B cell (primary cell): ENCODE measurements at regions not wholly inside any gene's neighbourhood (a gene's known extent, or its start where the extent isn't known, plus 50 kb on each side); places are given as distances from the start of the nearest gene placed in this dataset.

Source experiments
- ATAC-seq: fragments of 200-7000 bp; cut with Tn5 transposase; one replicate; pipeline ENCODE4 v1.10.0; 2021; ENCODE audit warnings: low read depth, mild to moderate bottlenecking, moderate number of reproducible peaks, moderate library complexity
- CTCF ChIA-PET: fragments of 350-600 bp; sonication (Branson Sonifier 250); formaldehyde crosslinking; loops from one replicate; lab custom pipeline; 2021; ENCODE audit warnings: antibody characterized with exemption, inconsistent platforms; lab: Charles Lee
- POLR2A ChIA-PET: fragments of 350-600 bp; sonication (Branson Sonifier 250); formaldehyde crosslinking; loops from one replicate; lab custom pipeline; 2021; ENCODE audit warnings: antibody characterized with exemption; lab: Charles Lee
- DNase-seq: peaks from one replicate; pipeline ENCODE4 v3.0.0; 2013
- H2AFZ ChIP-seq: 2 replicates; pipeline ENCODE4 v1.6.1; 2012; ENCODE audit warnings: mild to moderate bottlenecking, low read depth, low read length; ENCODE audit not compliant: insufficient read depth, poor library complexity, severe bottlenecking
- H3K27ac ChIP-seq, 2 donors: 1 replicate in 1 of 2; 2 replicates in 1 of 2; pipeline ENCODE4 v1.5.1; 2012 to 2013; ENCODE audit warnings: low read length in 2 of 2, mild to moderate bottlenecking in 2 of 2, moderate library complexity in 1 of 2
- H3K27me3 ChIP-seq, 4 experiments: fragments of 200-600 bp in 1 of 4; sonication (generic) in 1 of 4; replicated peaks in 1 of 4; 1 replicate in 2 of 4; 2 replicates in 2 of 4; pipeline versions ENCODE4 v1.6.1 to v1.7.0; 2013 to 2016; ENCODE audit warnings: low read length in 3 of 4, mild to moderate bottlenecking in 2 of 4, mixed read lengths in 1 of 4, moderate library complexity in 1 of 4; ENCODE audit not compliant: insufficient read depth in 4 of 4, control insufficient read depth in 3 of 4; ENCODE audit errors: control extremely low read depth in 1 of 4
- H3K36me3 ChIP-seq, 2 experiments: replicated peaks in 1 of 2; 1 replicate in 1 of 2; 2 replicates in 1 of 2; pipeline versions ENCODE4 v1.6.1 to v1.7.1; 2013; ENCODE audit warnings: low read length in 1 of 2; ENCODE audit not compliant: insufficient read depth in 2 of 2, control insufficient read depth in 1 of 2; ENCODE audit errors: control extremely low read depth in 1 of 2, extremely low read depth in 1 of 2
- H3K4me1 ChIP-seq, 2 donors: fragments of 200-600 bp in 1 of 2; sonication (generic) in 1 of 2; 1 replicate in 1 of 2; 2 replicates in 1 of 2; pipeline versions ENCODE4 v1.5.1 to v1.6.1; 2013 to 2017; ENCODE audit warnings: low read length in 2 of 2; ENCODE audit not compliant: control insufficient read depth in 2 of 2, insufficient read depth in 2 of 2
- H3K4me2 ChIP-seq: replicated peaks from 2 replicates; pipeline ENCODE3; 2012; ENCODE audit warnings: mild to moderate bottlenecking, low read depth, low read length; ENCODE audit not compliant: poor library complexity, severe bottlenecking
- H3K4me3 ChIP-seq, 5 experiments: fragments of 200-600 bp in 1 of 5; sonication (generic) in 1 of 5; 1 replicate in 3 of 5; 2 replicates in 2 of 5; pipeline versions ENCODE4 v1.5.1 to v1.7.0; 2011 to 2016; ENCODE audit warnings: low read length in 4 of 5, mild to moderate bottlenecking in 4 of 5, low read depth in 2 of 5, control low read depth in 1 of 5, moderate library complexity in 1 of 5; ENCODE audit not compliant: insufficient read depth in 1 of 5; ENCODE audit errors: control extremely low read depth in 1 of 5, extremely low read depth in 1 of 5
- H3K79me2 ChIP-seq: fragments of 200-600 bp; sonication (generic); one replicate; pipeline ENCODE4 v1.6.0; 2016; ENCODE audit warnings: low read length; ENCODE audit not compliant: control insufficient read depth, insufficient read depth
- H3K9ac ChIP-seq: fragments of 200-600 bp; sonication (generic); 2 replicates; pipeline ENCODE4 v1.6.1; 2017; ENCODE audit warnings: mild to moderate bottlenecking, low read length, moderate library complexity
- H3K9me3 ChIP-seq, 3 donors: one replicate each; pipeline versions ENCODE4 v1.6.1 to v1.7.1; 2013; ENCODE audit warnings: low read length in 2 of 3; ENCODE audit not compliant: control insufficient read depth in 2 of 3, insufficient read depth in 1 of 3; ENCODE audit errors: control extremely low read depth in 1 of 3
- H4K20me1 ChIP-seq: 2 replicates; pipeline ENCODE4 v1.6.0; 2012; ENCODE audit warnings: mild to moderate bottlenecking, low read length; ENCODE audit not compliant: insufficient read depth, control insufficient read depth, poor library complexity, severe bottlenecking
- H3K27ac Mint-ChIP-seq: one replicate; pipeline ENCODE4 v1.8.0; 2021; ENCODE audit warnings: mixed read lengths
- H3K27me3 Mint-ChIP-seq: one replicate; pipeline ENCODE4 v1.8.0; 2021; ENCODE audit warnings: mixed read lengths
- H3K4me1 Mint-ChIP-seq: one replicate; pipeline ENCODE4 v1.8.0; 2021; ENCODE audit warnings: mixed read lengths
- H3K4me3 Mint-ChIP-seq: one replicate; pipeline ENCODE4 v1.8.0; 2021; ENCODE audit warnings: mixed read lengths
- H3K9me3 Mint-ChIP-seq: one replicate; pipeline ENCODE4 v1.8.0; 2022; ENCODE audit warnings: mixed read lengths; ENCODE audit not compliant: insufficient read depth
- CTCF ChIP-seq: fragments of 200-600 bp; IDR thresholded peaks from one replicate; pipeline ENCODE4 v1.8.0; 2022; ENCODE audit warnings: antibody characterized with exemption, mild to moderate bottlenecking
- EZH2 ChIP-seq: IDR thresholded peaks from 2 replicates; pipeline ENCODE4 v1.6.1; 2012; ENCODE audit warnings: borderline replicate concordance, low read depth, mild to moderate bottlenecking, moderate library complexity, low read length; ENCODE audit not compliant: insufficient read depth, poor library complexity, severe bottlenecking
- WGBS: methylation state at CpG from one replicate; pipeline ENCODE4 v1.1.5; 2013; ENCODE audit warnings: missing lambda C conversion rate; ENCODE audit not compliant: insufficient coverage; 5-methylcytosine and 5-hydroxymethylcytosine counted together
- intact Hi-C: fragments of 100-400 bp; cut with micrococcal nuclease; formaldehyde crosslinking; loops from one replicate; pipeline ENCODE4 v1.10.0; 2022

DNA sequence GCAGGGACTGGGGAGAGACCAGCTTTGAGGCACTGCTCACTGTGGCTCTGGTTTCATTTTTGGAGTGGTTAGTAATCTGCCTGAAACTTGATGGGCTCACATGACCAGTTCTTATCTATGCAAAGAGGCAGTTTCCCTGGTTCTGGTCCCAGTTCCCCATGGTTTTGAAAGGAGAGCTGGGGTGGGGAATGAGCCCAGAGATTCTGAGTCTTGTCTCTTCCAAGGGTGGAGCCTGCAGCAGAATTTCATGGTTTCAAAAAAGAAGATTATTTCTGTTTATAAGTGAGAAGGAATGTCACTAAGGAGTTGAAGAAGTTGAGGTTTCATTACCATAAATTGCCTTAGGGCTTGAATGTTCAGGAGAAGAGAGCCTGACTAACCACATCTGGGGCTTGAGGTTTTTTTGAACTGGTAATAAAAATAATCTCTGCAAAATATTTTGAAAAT lies 190.2 kb upstream of the HABP2 start:
- no peaks in the 10 kb centered on the region for H3K4me1 ChIP-seq
- no peak overlapping the region for H3K4me3 ChIP-seq
- no peaks in the 10 kb centered on the region for H3K36me3 ChIP-seq
- intact Hi-C loops, result no loop called here
- H3K27ac ChIP-seq, result no peak overlapping the region
- ChIA-PET CTCF (no interaction called here), POLR2A (no interaction called here)
- no peak overlapping the region for H2AFZ ChIP-seq
- Mint-ChIP-seq H3K27me3 (peaks cover 3% of the 10 kb centered on the region), H3K4me1 (no peaks in the 10 kb centered on the region), H3K4me3 (no peak overlapping the region), H3K9me3 (peaks cover 2% of the 10 kb centered on the region), H3K27ac (no peak overlapping the region)
- no peak overlapping the region for H3K4me2 ChIP-seq
- no peak overlapping the region for H3K9ac ChIP-seq
- ATAC-seq, result no peak
- peaks cover 0 to 2% (median 0%) of the 10 kb centered on the region in 4 experiments for H3K27me3 ChIP-seq
- H3K79me2 ChIP-seq, result no peaks in the 10 kb centered on the region
- peaks cover 0 to 4% (median 0%) of the 10 kb centered on the region in 3 donors for H3K9me3 ChIP-seq
- TF ChIP-seq EZH2 (no peak), CTCF (no peak)
- no peak for DNase-seq
- no peaks in the 10 kb centered on the region for H4K20me1 ChIP-seq

- Histone ChIP-seq H3K9me3 (peaks cover 0 to 4% (median 0%) of the 10 kb centered on the region in 3 donors), H3K4me1 (no peaks in the 10 kb centered on the region), H3K4me3 (no peak overlapping the region), H3K36me3 (no peaks in the 10 kb centered on the region), H3K27me3 (peaks cover 0 to 2% (median 0%) of the 10 kb centered on the region in 4 experiments), H2AFZ (no peak overlapping the region), H3K9ac (no peak overlapping the region), H3K27ac (no peak overlapping the region), H3K4me2 (no peak overlapping the region), H3K79me2 (no peaks in the 10 kb centered on the region), H4K20me1 (no peaks in the 10 kb centered on the region)
- intact Hi-C loops, result no loop called here
- Mint-ChIP-seq H3K4me1 (no peaks in the 10 kb centered on the region), H3K27ac (no peak overlapping the region), H3K4me3 (no peak overlapping the region), H3K9me3 (peaks cover 2% of the 10 kb centered on the region), H3K27me3 (no peaks in the 10 kb centered on the region)
- DNase-seq (no peak), ATAC-seq (no peak)
- TF ChIP-seq CTCF, result no peak
- TF ChIP-seq EZH2, result no peak
- ChIA-PET CTCF (no interaction called here), POLR2A (no interaction called here)
- 100% methylated on average over 2 of the region's 3 CpGs for WGBS
These were observed 188.6 kb upstream of the HABP2 start for GRCh38 chr10:113364227-113364626.
